DND-41 (cell line): ENCODE measurements at regions not wholly inside any gene's neighbourhood (a gene's known extent, or its start where the extent isn't known, plus 50 kb on each side); places are given as distances from the start of the nearest gene placed in this dataset.
"Not testable (repeated sequence)": the region's sequence is repeated elsewhere in the genome, so short reads cannot be mapped to it uniquely, and the experiment has no call there.

ENCODE experiments used
- ATAC-seq: fragments of 200-7000 bp; cut with Tn5 transposase; 3 replicates; pipeline ENCODE4 v1.9.1; 2021; ENCODE audit warnings: low read depth; ENCODE audit not compliant: insufficient read depth
- DNase-seq: peaks from one replicate; pipeline ENCODE4 v3.0.0-alpha.2; 2020
- H2AFZ ChIP-seq: 2 replicates; pipeline ENCODE4 v1.6.0; 2012; ENCODE audit warnings: low read depth, low read length
- H3K27ac ChIP-seq: 2 replicates; pipeline ENCODE4 v1.5.1; 2012; ENCODE audit warnings: low read length, inconsistent platforms
- H3K27me3 ChIP-seq: fragments of 200-600 bp; sonication (generic); 2 replicates; pipeline ENCODE4 v1.6.0; 2012; ENCODE audit warnings: low read length, mild to moderate bottlenecking, inconsistent platforms; ENCODE audit not compliant: insufficient read depth, poor library complexity
- H3K36me3 ChIP-seq: 2 replicates; pipeline ENCODE4 v1.5.1; 2012; ENCODE audit warnings: low read length, inconsistent platforms; ENCODE audit not compliant: insufficient read depth
- H3K4me1 ChIP-seq: 2 replicates; pipeline ENCODE4 v1.5.1; 2012; ENCODE audit warnings: mild to moderate bottlenecking, low read length; ENCODE audit not compliant: insufficient read depth
- H3K4me2 ChIP-seq: 2 replicates; pipeline ENCODE4 v1.6.0; 2012; ENCODE audit warnings: mild to moderate bottlenecking, moderate library complexity, low read length, inconsistent platforms; ENCODE audit not compliant: insufficient read depth
- H3K4me3 ChIP-seq, 2 experiments: fragments of 200-600 bp in 1 of 2; shearing (Covaris generic) in 1 of 2; 2 replicates each; pipeline ENCODE4 v1.5.1; 2012 to 2016; ENCODE audit warnings: inconsistent platforms in 2 of 2, low read length in 2 of 2, mild to moderate bottlenecking in 2 of 2, low read depth in 1 of 2, moderate library complexity in 1 of 2
- H3K79me2 ChIP-seq: 2 replicates; pipeline ENCODE4 v1.6.0; 2012; ENCODE audit warnings: low read length, inconsistent platforms; ENCODE audit not compliant: insufficient read depth
- H3K9ac ChIP-seq: 2 replicates; pipeline ENCODE4 v1.6.0; 2012; ENCODE audit warnings: low read depth, mild to moderate bottlenecking, inconsistent platforms, low read length, moderate library complexity
- H3K9me3 ChIP-seq: 2 replicates; pipeline ENCODE4 v1.5.1; 2012; ENCODE audit warnings: low read length, moderate library complexity, mild to moderate bottlenecking, inconsistent platforms; ENCODE audit not compliant: insufficient read depth, severe bottlenecking
- H4K20me1 ChIP-seq: 2 replicates; pipeline ENCODE4 v1.6.0; 2012; ENCODE audit warnings: low read length; ENCODE audit not compliant: insufficient read depth
- EZH2 ChIP-seq: IDR thresholded peaks from 3 replicates; pipeline ENCODE4 v1.6.1; 2012; ENCODE audit warnings: borderline replicate concordance, low read depth, mild to moderate bottlenecking, moderate library complexity, low read length, inconsistent platforms; ENCODE audit not compliant: severe bottlenecking
- TF ChIP-seq, protein P1 (sequence below): IDR thresholded peaks from 2 replicates; pipeline ENCODE4 v1.5.1; 2012; ENCODE audit warnings: borderline replicate concordance, low read length, moderate library complexity, mild to moderate bottlenecking; ENCODE audit not compliant: poor library complexity, severe bottlenecking; ENCODE audit errors: extremely low read depth

DNA sequence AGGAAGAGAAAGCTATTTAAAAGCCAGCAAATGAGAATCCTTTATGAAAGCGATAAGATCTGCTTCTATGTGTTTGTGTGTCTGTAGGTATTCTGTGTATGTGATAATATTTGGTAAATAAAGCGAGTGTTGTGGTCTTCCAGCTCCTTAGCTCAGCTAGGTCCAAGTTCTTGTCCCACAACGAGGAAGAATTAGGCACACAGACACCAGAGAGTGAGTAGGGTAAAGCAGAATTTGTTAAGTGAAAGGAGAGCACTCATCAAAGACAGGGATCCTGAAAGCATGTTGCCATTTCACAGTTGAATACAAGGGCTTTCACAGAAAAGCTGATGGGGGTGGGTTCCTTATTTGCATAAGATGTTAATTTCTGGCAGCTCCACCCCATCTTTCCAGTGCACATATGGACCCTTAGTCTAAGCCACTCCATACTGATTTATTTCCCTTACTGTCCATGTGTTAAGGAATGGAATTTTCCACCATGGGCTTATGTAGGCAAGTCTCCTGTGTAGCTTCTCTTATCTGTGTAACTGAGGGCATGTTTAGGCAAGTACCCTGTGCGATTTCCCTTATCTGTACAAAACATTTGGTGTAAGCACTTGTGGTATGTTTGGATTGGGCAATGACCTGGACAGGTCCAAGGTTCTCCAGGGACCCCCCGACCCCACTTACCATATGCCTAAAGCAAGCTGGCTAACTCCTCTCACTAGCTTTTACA is 165.9 kb upstream of the VIPR2 start:
- no peak overlapping the region for H3K4me2 ChIP-seq

DNA sequence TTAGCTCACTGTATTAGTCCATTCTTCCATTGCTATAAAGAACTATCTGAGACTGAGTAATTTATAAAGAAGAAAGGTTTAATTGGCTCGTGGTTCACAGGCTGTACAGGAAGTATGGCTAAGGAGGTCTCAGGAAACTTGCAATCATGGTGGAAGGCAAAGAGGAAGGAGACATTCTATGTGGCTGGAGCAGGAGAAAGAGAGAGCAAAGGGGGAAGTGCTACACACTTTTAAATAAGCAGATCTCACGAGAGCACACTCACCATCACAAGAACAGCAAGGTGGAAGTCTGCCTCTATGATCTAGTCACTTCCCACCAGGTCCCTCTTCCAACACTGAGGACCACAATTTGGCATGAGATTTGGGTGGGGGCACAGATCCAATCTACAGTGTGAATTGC is 164.5 kb upstream of the VIPR2 start:
- not testable (repeated sequence) for DNase-seq

More for the DNA sequence above, 165.9 kb upstream of the VIPR2 start:
- Histone ChIP-seq H2AFZ (no peak overlapping the region), H3K79me2 (no peaks in the 10 kb centered on the region), H3K27ac (no peak overlapping the region), H3K9ac (no peak overlapping the region), H4K20me1 (no peaks in the 10 kb centered on the region), H3K4me1 (no peaks in the 10 kb centered on the region), H3K4me3 (no peak overlapping the region), H3K27me3 (no peaks in the 10 kb centered on the region), H3K9me3 (peaks cover 14% of the 10 kb centered on the region), H3K36me3 (no peaks in the 10 kb centered on the region)
- TF ChIP-seq, protein P1, sequence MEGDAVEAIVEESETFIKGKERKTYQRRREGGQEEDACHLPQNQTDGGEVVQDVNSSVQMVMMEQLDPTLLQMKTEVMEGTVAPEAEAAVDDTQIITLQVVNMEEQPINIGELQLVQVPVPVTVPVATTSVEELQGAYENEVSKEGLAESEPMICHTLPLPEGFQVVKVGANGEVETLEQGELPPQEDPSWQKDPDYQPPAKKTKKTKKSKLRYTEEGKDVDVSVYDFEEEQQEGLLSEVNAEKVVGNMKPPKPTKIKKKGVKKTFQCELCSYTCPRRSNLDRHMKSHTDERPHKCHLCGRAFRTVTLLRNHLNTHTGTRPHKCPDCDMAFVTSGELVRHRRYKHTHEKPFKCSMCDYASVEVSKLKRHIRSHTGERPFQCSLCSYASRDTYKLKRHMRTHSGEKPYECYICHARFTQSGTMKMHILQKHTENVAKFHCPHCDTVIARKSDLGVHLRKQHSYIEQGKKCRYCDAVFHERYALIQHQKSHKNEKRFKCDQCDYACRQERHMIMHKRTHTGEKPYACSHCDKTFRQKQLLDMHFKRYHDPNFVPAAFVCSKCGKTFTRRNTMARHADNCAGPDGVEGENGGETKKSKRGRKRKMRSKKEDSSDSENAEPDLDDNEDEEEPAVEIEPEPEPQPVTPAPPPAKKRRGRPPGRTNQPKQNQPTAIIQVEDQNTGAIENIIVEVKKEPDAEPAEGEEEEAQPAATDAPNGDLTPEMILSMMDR = no peak
- no peak for TF ChIP-seq EZH2
- DNase-seq (no peak), ATAC-seq (no peak)

DNA sequence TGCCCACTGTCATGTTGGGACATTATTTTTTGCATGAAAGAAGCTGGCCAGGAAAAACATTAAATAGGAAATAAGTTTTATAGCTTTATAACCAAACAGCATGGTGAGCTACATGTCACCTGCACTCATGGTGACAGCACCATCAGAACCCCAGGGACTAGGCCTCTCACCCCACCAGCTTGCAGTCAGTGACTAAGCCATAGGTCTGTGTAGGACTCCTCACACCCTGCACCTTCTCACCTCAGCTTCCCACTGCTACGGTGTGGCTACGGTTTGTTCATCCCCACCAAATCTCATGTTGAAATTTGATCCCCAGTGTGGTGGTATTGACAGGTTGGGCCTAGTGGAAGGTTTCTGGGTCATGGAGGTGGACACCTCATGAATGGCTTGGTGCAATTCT is 161.3 kb upstream of the VIPR2 start:
- Histone ChIP-seq H3K9me3 (peaks cover 10% of the 10 kb centered on the region), H3K4me1 (peaks cover 8% of the 10 kb centered on the region; the same call in 1 of the 2 replicates), H2AFZ (no peak overlapping the region), H4K20me1 (no peaks in the 10 kb centered on the region), H3K4me3 (no peak overlapping the region), H3K27me3 (no peaks in the 10 kb centered on the region), H3K79me2 (no peaks in the 10 kb centered on the region), H3K36me3 (no peaks in the 10 kb centered on the region), H3K9ac (no peak overlapping the region), H3K27ac (no peak overlapping the region), H3K4me2 (no peak overlapping the region)
- TF ChIP-seq, protein P1 = no peak
- no peak for TF ChIP-seq EZH2
- ATAC-seq (peak; percentile 54; the same call in 2 of the 3 replicates), DNase-seq (no peak)

More for the DNA sequence above, 164.5 kb upstream of the VIPR2 start:
- not testable (repeated sequence) for H3K9ac ChIP-seq, H3K27me3 ChIP-seq, ATAC-seq, H3K4me2 ChIP-seq, H3K79me2 ChIP-seq, H3K4me3 ChIP-seq, H3K4me1 ChIP-seq, H2AFZ ChIP-seq, H4K20me1 ChIP-seq, H3K36me3 ChIP-seq, H3K27ac ChIP-seq
- H3K9me3 ChIP-seq = peaks cover 14% of the 10 kb centered on the region

DNA sequence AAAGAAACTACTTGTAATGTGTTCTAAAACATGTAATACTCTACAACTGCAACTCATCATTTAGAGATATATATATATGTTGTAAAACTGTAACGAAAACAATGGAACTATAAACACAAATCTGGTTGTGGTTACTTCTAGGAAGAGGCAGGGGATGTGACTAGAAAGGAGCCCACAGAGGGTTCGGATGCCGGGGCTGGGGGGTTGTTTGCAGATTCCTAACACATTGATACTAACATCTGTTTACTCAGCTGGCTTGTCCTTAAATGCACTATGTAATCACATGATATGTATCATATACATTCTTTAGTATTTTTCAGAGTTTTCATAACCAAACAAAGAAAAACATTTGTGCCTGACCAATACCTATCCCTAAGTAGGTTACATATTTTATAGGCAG is 160.5 kb upstream of the VIPR2 start:
- H3K4me3 ChIP-seq, H3K27ac ChIP-seq, H3K27me3 ChIP-seq, H3K9ac ChIP-seq, H3K36me3 ChIP-seq, H4K20me1 ChIP-seq, H2AFZ ChIP-seq, H3K4me1 ChIP-seq, H3K4me2 ChIP-seq, H3K79me2 ChIP-seq, H3K9me3 ChIP-seq: not testable (repeated sequence)
- DNase-seq (peak; percentile 66), ATAC-seq (peak; percentile 89)

DNA sequence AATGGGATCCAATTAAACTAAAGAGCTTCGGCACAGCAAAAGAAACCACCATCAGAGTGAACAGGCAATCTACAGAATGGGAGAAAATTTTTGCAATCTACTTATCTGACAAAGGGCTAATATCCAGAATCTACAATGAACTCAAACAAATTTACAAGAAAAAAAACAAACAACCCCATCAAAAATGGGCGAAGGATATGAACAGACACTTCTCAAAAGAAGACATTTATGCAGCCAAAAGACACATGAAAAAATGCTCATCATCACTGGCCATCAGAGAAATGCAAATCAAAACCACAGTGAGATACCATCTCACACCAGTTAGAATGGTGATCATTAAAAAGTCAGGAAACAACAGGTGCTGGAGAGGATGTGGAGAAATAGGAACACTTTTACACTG is 158.8 kb upstream of the VIPR2 start:
- not testable (repeated sequence) for H3K9ac ChIP-seq, H3K9me3 ChIP-seq, H3K27ac ChIP-seq, H3K79me2 ChIP-seq, H3K4me2 ChIP-seq, ATAC-seq, H2AFZ ChIP-seq, H4K20me1 ChIP-seq, H3K4me1 ChIP-seq, H3K27me3 ChIP-seq, H3K36me3 ChIP-seq, DNase-seq, H3K4me3 ChIP-seq
